Gastrocnemius medialis (tissue), 4 donors: ENCODE measurements at regions not wholly inside any gene's neighbourhood (a gene's known extent, or its start where the extent isn't known, plus 50 kb on each side); places are given as distances from the start of the nearest gene placed in this dataset.

Source experiments
- CTCF ChIP-seq, 5 experiments: fragments of 450-650 bp in 3 of 5; fragments of 200-600 bp in 2 of 5; sonication (generic) in 2 of 5; IDR thresholded peaks in 4 of 5; conservative IDR thresholded peaks in 1 of 5; 1 replicate in 4 of 5; 2 replicates in 1 of 5; pipeline ENCODE4 v1.5.1; 2016 to 2019; ENCODE audit warnings: antibody characterized with exemption in 5 of 5, mild to moderate bottlenecking in 3 of 5, moderate library complexity in 3 of 5
- POLR2A ChIP-seq, 2 donors: fragments of 450-650 bp; IDR thresholded peaks; one replicate each; pipeline ENCODE4 v1.6.1; 2017; ENCODE audit warnings: antibody characterized with exemption in 2 of 2, mild to moderate bottlenecking in 2 of 2, moderate library complexity in 2 of 2

GRCh38 chr2:121078899-121079298 is 206.1 kb downstream of the TFCP2L1 start:
- no peak for TF ChIP-seq CTCF (IDR thresholded peaks at IDR 0.05 in 4 of 5, conservative IDR thresholded peaks at IDR 0.05 in 1 of 5)
- no peak for TF ChIP-seq POLR2A (IDR thresholded peaks at IDR 0.05)
